SK-N-SH (cell line): ENCODE measurements at regions not wholly inside any gene's neighbourhood (a gene's known extent, or its start where the extent isn't known, plus 50 kb on each side); places are given as distances from the start of the nearest gene placed in this dataset.

Experiments used
- CTCF ChIA-PET: fragments of 300-600, 350-600 bp; formaldehyde crosslinking; extraction: SDS; loops from one replicate; lab custom pipeline; 2021; lab: Yijun Ruan, JAX
- POLR2A ChIA-PET: fragments of 350-600 bp; sonication (Branson Sonifier 250); formaldehyde crosslinking; extraction: SDS; loops from one replicate; lab custom pipeline; 2020; ENCODE audit warnings: antibody characterized with exemption, inconsistent platforms; lab: Yijun Ruan, JAX
- DNase-seq: peaks from one replicate; pipeline ENCODE4 v3.0.0; 2012
- H2AFZ ChIP-seq: fragments of 200-600 bp; sonication (generic); 2 replicates; pipeline ENCODE4 v1.8.1; 2016; ENCODE audit warnings: antibody characterized with exemption, mild to moderate bottlenecking, low read depth
- H3F3A ChIP-seq: fragments of 200-600 bp; sonication (generic); replicated peaks from 2 replicates; pipeline ENCODE3; 2016; ENCODE audit warnings: antibody characterized with exemption, mild to moderate bottlenecking; ENCODE audit not compliant: insufficient read depth
- H3K27ac ChIP-seq, 2 experiments: fragments of 200-500 bp in 1 of 2; fragments of 200-600 bp in 1 of 2; sonication (Bioruptor generic) in 1 of 2; sonication (generic), shearing (Covaris generic) in 1 of 2; 2 replicates each; pipeline versions ENCODE4 v1.5.1 to v1.6.1; 2014 to 2016; ENCODE audit warnings: low read depth in 2 of 2, inconsistent platforms in 1 of 2, low read length in 1 of 2, mild to moderate bottlenecking in 1 of 2, mixed read lengths in 1 of 2
- H3K27me3 ChIP-seq: fragments of 200-600 bp; sonication (generic), shearing (Covaris generic); 2 replicates; pipeline ENCODE4 v1.6.1; 2016; ENCODE audit warnings: mixed run types; ENCODE audit not compliant: insufficient read depth
- H3K36me3 ChIP-seq, 2 experiments: fragments of 200-500 bp in 1 of 2; fragments of 200-600 bp in 1 of 2; sonication (Bioruptor generic) in 1 of 2; sonication (generic) in 1 of 2; replicated peaks in 1 of 2; 2 replicates each; pipeline versions ENCODE3 to v1.5.1; 2014 to 2016; ENCODE audit warnings: low read length in 1 of 2, mild to moderate bottlenecking in 1 of 2; ENCODE audit not compliant: insufficient read depth in 2 of 2, control insufficient read depth in 1 of 2
- H3K4me1 ChIP-seq, 2 experiments: fragments of 200-500 bp in 1 of 2; fragments of 200-600 bp in 1 of 2; sonication (Bioruptor generic) in 1 of 2; sonication (generic), shearing (Covaris generic) in 1 of 2; 2 replicates each; pipeline versions ENCODE4 v1.5.1 to v1.6.1; 2014 to 2016; ENCODE audit warnings: low read depth in 1 of 2, low read length in 1 of 2, mixed run types in 1 of 2; ENCODE audit not compliant: insufficient read depth in 2 of 2, control insufficient read depth in 1 of 2
- H3K4me2 ChIP-seq: fragments of 200-600 bp; sonication (generic), shearing (Covaris generic); 2 replicates; pipeline ENCODE4 v1.6.1; 2017; ENCODE audit warnings: mixed run types
- H3K4me3 ChIP-seq, 2 experiments: fragments of 200-500 bp in 1 of 2; fragments of 200-600 bp in 1 of 2; sonication (Bioruptor generic) in 1 of 2; sonication (generic), shearing (Covaris generic) in 1 of 2; 2 replicates each; pipeline versions ENCODE4 v1.5.1 to v1.8.1; 2014 to 2016; ENCODE audit warnings: low read depth in 2 of 2, inconsistent platforms in 1 of 2, low read length in 1 of 2, mild to moderate bottlenecking in 1 of 2, mixed read lengths in 1 of 2, moderate library complexity in 1 of 2
- H3K79me2 ChIP-seq: fragments of 200-600 bp; sonication (generic); 2 replicates; pipeline ENCODE4 v1.8.1; 2017; ENCODE audit warnings: mild to moderate bottlenecking; ENCODE audit not compliant: insufficient read depth
- H3K9ac ChIP-seq: fragments of 200-600 bp; sonication (generic); 2 replicates; pipeline ENCODE4 v1.6.1; 2017; ENCODE audit warnings: mixed run types
- H3K9me2 ChIP-seq: fragments of 200-600 bp; sonication (generic); 2 replicates; pipeline ENCODE4 v1.6.1; 2017; ENCODE audit warnings: mixed run types
- H3K9me3 ChIP-seq: fragments of 200-600 bp; sonication (generic); 2 replicates; pipeline ENCODE4 v1.6.1; 2017; ENCODE audit warnings: mixed run types, mild to moderate bottlenecking, moderate library complexity
- H4K20me1 ChIP-seq: fragments of 200-600 bp; sonication (generic); 2 replicates; pipeline ENCODE4 v1.6.1; 2017; ENCODE audit warnings: mild to moderate bottlenecking, mixed run types; ENCODE audit not compliant: insufficient read depth
- ELF1 ChIP-seq: IDR thresholded peaks from 2 replicates; pipeline ENCODE4 v1.4.0; 2012
- FOSL2 ChIP-seq: IDR thresholded peaks from 2 replicates; pipeline ENCODE4 v1.4.0; 2012; ENCODE audit warnings: low read depth, mild to moderate bottlenecking, moderate library complexity, borderline replicate concordance
- FOXM1 ChIP-seq: IDR thresholded peaks from 2 replicates; pipeline ENCODE4 v1.4.0; 2012; ENCODE audit warnings: low read depth, mild to moderate bottlenecking
- JUND ChIP-seq: IDR thresholded peaks from 2 replicates; pipeline ENCODE4 v1.4.0; 2012
- NFIC ChIP-seq: IDR thresholded peaks from 2 replicates; pipeline ENCODE4 v1.4.0; 2012; ENCODE audit warnings: borderline replicate concordance
- POLR2AphosphoS5 ChIP-seq: IDR thresholded peaks from 2 replicates; pipeline ENCODE4 v1.6.1; 2012; ENCODE audit warnings: low read depth, low read length
- RCOR1 ChIP-seq: fragments of 150-350 bp; IDR thresholded peaks from 2 replicates; pipeline ENCODE4 v1.6.1; 2017; ENCODE audit warnings: antibody characterized with exemption, low read length
- REST ChIP-seq: IDR thresholded peaks from 2 replicates; pipeline ENCODE4 v1.6.1; 2012; ENCODE audit warnings: mild to moderate bottlenecking, low read depth, low read length, moderate library complexity
- SIN3A ChIP-seq: IDR thresholded peaks from 2 replicates; pipeline ENCODE4 v1.6.1; 2012; ENCODE audit warnings: low read depth, mild to moderate bottlenecking, low read length, moderate library complexity, borderline replicate concordance
- TAF1 ChIP-seq: IDR thresholded peaks from 2 replicates; pipeline ENCODE4 v1.6.1; 2012; ENCODE audit warnings: low read depth, mild to moderate bottlenecking, low read length, moderate library complexity, borderline replicate concordance
- TCF12 ChIP-seq: IDR thresholded peaks from 2 replicates; pipeline ENCODE4 v1.4.0; 2012
- TEAD4 ChIP-seq: IDR thresholded peaks from 2 replicates; pipeline ENCODE4 v1.4.0; 2012; ENCODE audit warnings: mild to moderate bottlenecking, borderline replicate concordance; ENCODE audit not compliant: insufficient read depth
- USF1 ChIP-seq: IDR thresholded peaks from 2 replicates; pipeline ENCODE4 v1.4.0; 2012; ENCODE audit warnings: low read depth, borderline replicate concordance
- YY1 ChIP-seq: IDR thresholded peaks from 2 replicates; pipeline ENCODE4 v1.4.0; 2012; ENCODE audit warnings: low read depth, mild to moderate bottlenecking
- ZBTB33 ChIP-seq: IDR thresholded peaks from 2 replicates; pipeline ENCODE4 v1.4.0; 2012; ENCODE audit warnings: low read depth, borderline replicate concordance
- WGBS: methylation state at CpG from one replicate; pipeline ENCODE4 v1.1.6; 2017; ENCODE audit warnings: low lambda C conversion rate; 5-methylcytosine and 5-hydroxymethylcytosine counted together
- TF ChIP-seq, protein P1 (sequence below): IDR thresholded peaks from 2 replicates; pipeline ENCODE4 v1.4.0; 2012; ENCODE audit warnings: low read depth

GRCh38 chr2:58434692-58435091 is 193.6 kb upstream of the FANCL start:
- POLR2A ChIA-PET = no interaction called here
- H3K27ac ChIP-seq = no peak overlapping the region
- CTCF ChIA-PET = interaction anchor here (0.9 kb wide), 1 partner anchor 13 kb away, joined by 3 read pairs; no protein-coding TSS in a partner anchor
- no peaks in the 10 kb centered on the region for H3K27me3 ChIP-seq
- H3K4me2 ChIP-seq = no peak overlapping the region
- H3K36me3 ChIP-seq = no peaks in the 10 kb centered on the region
- no peak overlapping the region for H3K9ac ChIP-seq
- H3K79me2 ChIP-seq = no peaks in the 10 kb centered on the region
- no peaks in the 10 kb centered on the region for H3F3A ChIP-seq
- TF ChIP-seq TAF1 = no peak
- TF ChIP-seq, all 33 proteins: peak for 0
- no peaks in the 10 kb centered on the region for H3K9me3 ChIP-seq
- no peaks in the 10 kb centered on the region for H4K20me1 ChIP-seq
- H3K4me3 ChIP-seq = no peak overlapping the region
- no peak overlapping the region for H2AFZ ChIP-seq
- no peaks in the 10 kb centered on the region; a peak in 1 of 4 replicates for H3K4me1 ChIP-seq
- DNase-seq = no peak
- no peaks in the 10 kb centered on the region for H3K9me2 ChIP-seq
- 27% methylated on average over 1 of the region's 1 CpG for WGBS

DNA sequence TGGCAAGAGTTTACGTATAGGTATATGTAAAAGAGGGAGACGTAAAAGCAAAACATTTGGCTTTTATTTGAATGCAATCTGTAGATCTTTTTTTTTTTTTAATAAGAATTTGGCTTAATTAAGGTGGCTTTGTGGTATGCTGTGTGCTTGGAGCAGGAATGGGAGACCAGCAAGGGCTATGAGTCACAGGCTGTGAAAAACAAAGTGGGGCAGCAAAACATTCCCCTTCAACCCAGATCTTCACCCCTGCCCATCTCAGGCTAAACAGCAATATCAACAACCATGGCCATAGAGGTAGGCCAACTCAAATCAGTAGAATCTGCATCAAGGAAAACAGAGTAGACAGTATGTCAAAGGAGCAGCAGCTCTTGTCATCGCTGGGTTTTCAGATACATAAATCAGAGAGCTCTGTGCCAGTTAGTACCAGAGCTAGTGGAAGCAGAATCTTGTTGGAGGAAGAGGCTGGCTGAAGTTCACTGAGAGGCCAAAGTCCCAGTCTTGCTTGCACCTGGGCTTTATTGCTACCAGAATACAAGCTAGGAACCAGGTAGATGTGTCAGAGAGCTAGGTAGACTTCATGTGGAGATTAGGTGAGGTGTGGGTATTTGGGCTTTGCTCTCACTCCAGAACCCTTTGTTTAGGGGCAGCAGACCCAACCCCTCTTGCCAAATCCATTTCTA is 191.5 kb upstream of the FANCL start:
- H4K20me1 ChIP-seq = no peaks in the 10 kb centered on the region
- 69% methylated on average over 3 of the region's 3 CpGs for WGBS
- peaks cover 5% of the 10 kb centered on the region; the same call in 1 of the 2 replicates for H3K27me3 ChIP-seq
- H3K4me2 ChIP-seq = no peak overlapping the region
- CTCF ChIA-PET = interaction anchor here (1.7 kb wide), 1 partner anchor 15 kb away, joined by 4 read pairs; no protein-coding TSS in a partner anchor
- no peak for DNase-seq
- no peaks in the 10 kb centered on the region for H3F3A ChIP-seq
- no peaks in the 10 kb centered on the region for H3K9me2 ChIP-seq
- POLR2A ChIA-PET = no interaction called here
- TF ChIP-seq SIN3A (no peak), FOSL2 (no peak), FOXM1 (no peak), NFIC (no peak), RCOR1 (no peak), USF1 (no peak), TEAD4 (no peak), YY1 (no peak), ELF1 (no peak), JUND (no peak), ZBTB33 (no peak), TCF12 (no peak), REST (no peak), POLR2AphosphoS5 (no peak)
- TF ChIP-seq, protein P1, sequence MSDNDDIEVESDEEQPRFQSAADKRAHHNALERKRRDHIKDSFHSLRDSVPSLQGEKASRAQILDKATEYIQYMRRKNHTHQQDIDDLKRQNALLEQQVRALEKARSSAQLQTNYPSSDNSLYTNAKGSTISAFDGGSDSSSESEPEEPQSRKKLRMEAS = no peak
- no peak overlapping the region for H3K9ac ChIP-seq
- H2AFZ ChIP-seq = no peak overlapping the region
- no peaks in the 10 kb centered on the region for H3K36me3 ChIP-seq
- H3K9me3 ChIP-seq = no peaks in the 10 kb centered on the region
- H3K4me1 ChIP-seq = no peaks in the 10 kb centered on the region; a peak in 1 of 4 replicates
- H3K79me2 ChIP-seq = no peaks in the 10 kb centered on the region
- no peak overlapping the region for H3K4me3 ChIP-seq
- no peak overlapping the region for H3K27ac ChIP-seq
